ENCODE measurements at regions not wholly inside any gene's neighbourhood (a gene's known extent, or its start where the extent isn't known, plus 50 kb on each side); places are given as distances from the start of the nearest gene placed in this dataset.

DNA sequence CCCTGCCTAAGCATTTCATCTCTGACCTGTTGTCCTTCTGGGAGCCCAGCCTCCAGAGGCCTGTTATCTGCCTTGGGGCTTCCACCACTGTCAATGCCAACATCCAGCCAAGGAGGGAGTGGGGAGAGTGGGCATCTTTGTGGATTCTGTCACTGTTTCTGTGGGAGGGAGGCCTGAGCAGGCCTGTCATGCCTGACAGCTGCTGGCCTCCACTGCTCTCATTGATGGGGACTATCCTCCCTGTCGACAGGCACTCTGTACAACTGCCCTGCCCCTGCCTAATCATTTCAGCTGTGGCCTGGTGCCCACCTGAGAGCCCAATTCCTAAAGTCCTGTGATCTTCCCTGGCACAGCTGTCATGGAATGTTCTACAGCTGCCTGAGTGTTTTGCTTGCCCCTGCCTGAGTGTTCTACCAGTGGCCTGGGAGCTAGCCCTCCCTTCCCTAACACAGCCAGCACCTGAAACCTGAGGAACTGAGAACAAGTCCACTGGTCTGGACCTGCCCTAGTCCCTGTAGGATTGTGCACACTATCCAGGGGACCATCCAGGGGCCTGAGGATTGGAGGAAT, 145.3 kb downstream of the FAM83B start:
- no peak overlapping the region for H3K4me3 ChIP-seq (ENCODE audit: low read depth, low read length)
- POLR2A ChIA-PET = no interaction called here
- CTCF ChIA-PET = interaction anchor here (2.8 kb wide), 1 partner anchor 275 kb away, joined by 10 read pairs; no protein-coding TSS in a partner anchor
- DNase-seq (ENCODE audit: low read depth, low spot score) = no peak
- H3K27ac ChIP-seq (ENCODE audit: low read depth, low read length) = no peak overlapping the region
- TF ChIP-seq, protein P1, sequence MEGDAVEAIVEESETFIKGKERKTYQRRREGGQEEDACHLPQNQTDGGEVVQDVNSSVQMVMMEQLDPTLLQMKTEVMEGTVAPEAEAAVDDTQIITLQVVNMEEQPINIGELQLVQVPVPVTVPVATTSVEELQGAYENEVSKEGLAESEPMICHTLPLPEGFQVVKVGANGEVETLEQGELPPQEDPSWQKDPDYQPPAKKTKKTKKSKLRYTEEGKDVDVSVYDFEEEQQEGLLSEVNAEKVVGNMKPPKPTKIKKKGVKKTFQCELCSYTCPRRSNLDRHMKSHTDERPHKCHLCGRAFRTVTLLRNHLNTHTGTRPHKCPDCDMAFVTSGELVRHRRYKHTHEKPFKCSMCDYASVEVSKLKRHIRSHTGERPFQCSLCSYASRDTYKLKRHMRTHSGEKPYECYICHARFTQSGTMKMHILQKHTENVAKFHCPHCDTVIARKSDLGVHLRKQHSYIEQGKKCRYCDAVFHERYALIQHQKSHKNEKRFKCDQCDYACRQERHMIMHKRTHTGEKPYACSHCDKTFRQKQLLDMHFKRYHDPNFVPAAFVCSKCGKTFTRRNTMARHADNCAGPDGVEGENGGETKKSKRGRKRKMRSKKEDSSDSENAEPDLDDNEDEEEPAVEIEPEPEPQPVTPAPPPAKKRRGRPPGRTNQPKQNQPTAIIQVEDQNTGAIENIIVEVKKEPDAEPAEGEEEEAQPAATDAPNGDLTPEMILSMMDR (IDR thresholded peaks at IDR 0.05; ENCODE audit: low read depth, low read length) = no peak
- no peaks in the 10 kb centered on the region; the same call in 1 of the 2 replicates for H3K9me3 ChIP-seq (ENCODE audit: control insufficient read depth, insufficient read depth, low read length)
- no peaks in the 10 kb centered on the region for H3K27me3 ChIP-seq (ENCODE audit: control insufficient read depth, insufficient read depth, low read length)

DNA sequence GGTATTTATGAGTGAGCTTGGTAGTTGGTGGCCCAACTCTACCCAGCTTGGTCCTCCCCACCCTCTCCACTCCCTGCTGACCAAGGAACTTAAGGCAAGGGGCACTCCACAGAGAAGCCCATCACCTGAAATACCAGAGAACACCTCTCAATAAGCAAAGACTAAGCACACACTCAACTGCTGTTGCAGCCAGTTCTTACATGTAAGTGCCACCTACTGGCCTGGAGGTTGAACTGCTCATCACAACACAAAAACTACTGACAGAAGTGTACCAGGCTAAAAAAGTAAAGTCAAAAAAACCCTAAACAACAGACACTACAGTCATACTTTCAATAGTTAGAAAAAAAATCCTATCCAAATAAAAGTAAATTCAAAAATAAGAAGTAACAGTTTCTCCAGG, 146.2 kb downstream of the FAM83B start:
- POLR2A ChIA-PET = no interaction called here
- H3K4me3 ChIP-seq (ENCODE audit: low read depth, low read length) = no peak overlapping the region
- CTCF ChIA-PET = interaction anchor here (2.8 kb wide), 1 partner anchor 276 kb away, joined by 10 read pairs; no protein-coding TSS in a partner anchor
- TF ChIP-seq, protein P1 (IDR thresholded peaks at IDR 0.05; ENCODE audit: low read depth, low read length) = peak; percentile 39
- no peaks in the 10 kb centered on the region for H3K27me3 ChIP-seq (ENCODE audit: control insufficient read depth, insufficient read depth, low read length)
- no peaks in the 10 kb centered on the region; the same call in 1 of the 2 replicates for H3K9me3 ChIP-seq (ENCODE audit: control insufficient read depth, insufficient read depth, low read length)
- DNase-seq (ENCODE audit: low read depth, low spot score) = no peak
- no peak overlapping the region for H3K27ac ChIP-seq (ENCODE audit: low read depth, low read length)

DNA sequence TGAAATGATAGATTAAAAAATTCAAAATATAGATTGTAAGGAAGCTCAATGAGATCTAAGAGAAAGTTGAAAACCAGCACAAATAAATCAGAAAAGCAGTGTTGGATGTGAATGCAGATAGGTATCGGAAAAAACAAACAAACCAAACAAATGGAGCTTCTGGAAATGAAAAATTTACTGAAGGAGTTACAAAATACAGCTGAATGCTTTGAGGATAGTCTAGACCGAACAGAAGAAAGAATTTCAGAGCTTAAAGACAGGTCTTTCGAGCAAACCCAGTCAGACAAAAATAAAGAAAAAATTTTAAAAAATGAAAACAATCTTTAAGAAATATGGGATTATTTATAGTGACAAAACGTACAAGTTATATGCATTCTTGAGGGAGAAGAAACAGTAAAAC, 146.7 kb downstream of the FAM83B start:
- no peak for DNase-seq (ENCODE audit: low read depth, low spot score)
- Histone ChIP-seq H3K4me3 (ENCODE audit: low read depth, low read length) (no peak overlapping the region), H3K27ac (ENCODE audit: low read depth, low read length) (no peak overlapping the region), H3K27me3 (ENCODE audit: control insufficient read depth, insufficient read depth, low read length) (no peaks in the 10 kb centered on the region), H3K9me3 (ENCODE audit: control insufficient read depth, insufficient read depth, low read length) (no peaks in the 10 kb centered on the region; the same call in 1 of the 2 replicates)
- ChIA-PET POLR2A (no interaction called here), CTCF (interaction anchor here (2.8 kb wide), 1 partner anchor 276 kb away, joined by 10 read pairs; no protein-coding TSS in a partner anchor)
- TF ChIP-seq, protein P1 (IDR thresholded peaks at IDR 0.05; ENCODE audit: low read depth, low read length) = no peak

DNA sequence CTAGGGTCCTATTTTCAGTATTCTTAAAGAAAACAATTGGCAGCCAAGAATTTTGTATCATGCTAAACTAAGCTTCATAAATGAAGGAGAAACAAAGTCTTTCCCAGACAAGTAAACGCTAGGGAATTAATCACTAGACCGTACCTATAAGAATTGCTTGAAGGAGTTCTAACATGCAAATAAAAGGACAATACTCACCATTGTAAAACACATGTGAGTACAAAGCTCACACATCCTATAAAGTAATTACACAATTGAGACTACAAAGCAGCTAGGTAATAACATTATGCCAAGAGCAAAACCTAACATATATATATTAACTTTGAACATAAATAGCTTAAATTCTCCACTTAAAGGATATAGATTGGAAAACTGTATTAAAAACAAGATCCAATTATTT, 147.4 kb downstream of the FAM83B start:
- POLR2A ChIA-PET = no interaction called here
- CTCF ChIA-PET = interaction anchor here (2.8 kb wide), 1 partner anchor 277 kb away, joined by 10 read pairs; no protein-coding TSS in a partner anchor

DNA sequence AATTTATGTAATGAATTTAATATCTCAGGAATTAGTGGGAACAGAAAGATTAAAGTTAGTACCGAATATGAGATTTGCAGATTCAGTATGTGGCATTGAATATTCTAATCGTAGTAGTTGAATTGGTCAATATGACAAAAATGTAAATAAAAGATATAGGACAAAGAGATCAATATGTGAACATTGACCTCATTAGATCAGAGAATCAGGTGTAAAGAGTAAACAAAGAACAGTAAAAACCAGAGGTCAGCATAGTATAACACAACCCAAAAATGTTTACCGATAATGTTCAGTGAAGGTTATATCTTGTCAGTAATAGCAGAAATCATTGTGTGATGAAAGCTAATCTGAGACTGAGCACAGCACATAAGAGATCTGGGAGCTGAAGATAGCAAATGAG, 152.0 kb downstream of the FAM83B start:
- no peaks in the 10 kb centered on the region for H3K27me3 ChIP-seq (ENCODE audit: control insufficient read depth, insufficient read depth, low read length)
- POLR2A ChIA-PET = no interaction called here
- H3K9me3 ChIP-seq (ENCODE audit: control insufficient read depth, insufficient read depth, low read length) = no peaks in the 10 kb centered on the region
- DNase-seq (ENCODE audit: low read depth, low spot score) = no peak
- H3K27ac ChIP-seq (ENCODE audit: low read depth, low read length) = no peak overlapping the region
- TF ChIP-seq, protein P1 (IDR thresholded peaks at IDR 0.05; ENCODE audit: low read depth, low read length) = no peak
- no peak overlapping the region for H3K4me3 ChIP-seq (ENCODE audit: low read depth, low read length)
- CTCF ChIA-PET = no interaction called here

More for the DNA sequence above, 147.4 kb downstream of the FAM83B start:
- no peak overlapping the region for H3K27ac ChIP-seq (ENCODE audit: low read depth, low read length)
- TF ChIP-seq, protein P1 (IDR thresholded peaks at IDR 0.05; ENCODE audit: low read depth, low read length) = no peak
- DNase-seq (ENCODE audit: low read depth, low spot score) = no peak
- H3K4me3 ChIP-seq (ENCODE audit: low read depth, low read length) = no peak overlapping the region
- no peaks in the 10 kb centered on the region for H3K27me3 ChIP-seq (ENCODE audit: control insufficient read depth, insufficient read depth, low read length)
- no peaks in the 10 kb centered on the region; the same call in 1 of the 2 replicates for H3K9me3 ChIP-seq (ENCODE audit: control insufficient read depth, insufficient read depth, low read length)

Data from AG04450 (cell line).